ENCODE measurements at regions not wholly inside any gene's neighbourhood (a gene's known extent, or its start where the extent isn't known, plus 50 kb on each side); places are given as distances from the start of the nearest gene placed in this dataset.

DNA sequence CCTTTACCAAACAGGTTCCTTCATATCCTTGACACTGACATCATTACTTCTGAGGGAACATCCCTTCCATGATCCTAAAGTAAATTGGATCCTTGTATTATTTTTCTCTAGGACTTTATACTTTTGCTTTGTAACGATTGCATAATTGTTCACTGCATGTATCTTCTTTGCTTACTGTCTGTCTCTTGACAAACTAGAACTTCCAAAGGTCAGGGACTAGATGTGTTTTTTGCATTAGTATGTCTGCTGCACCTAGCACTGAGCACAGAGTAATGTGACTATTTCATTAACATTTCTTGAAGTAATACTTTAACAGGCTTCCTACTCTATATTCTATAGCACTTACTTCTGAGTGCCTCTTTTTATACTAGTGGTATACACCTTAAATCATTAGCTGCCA lies 976.6 kb upstream of the SORCS1 start:
- Histone ChIP-seq H3K9me3 (ENCODE audit: control extremely low read depth in 1 of 3, control insufficient read depth in 2 of 3, insufficient read depth in 1 of 3, low read length in 2 of 3) (no peaks in the 10 kb centered on the region), H3K27ac (ENCODE audit: low read length in 2 of 2) (no peak overlapping the region), H2AFZ (ENCODE audit: insufficient read depth, low read depth, low read length, poor library complexity, severe bottlenecking) (no peak overlapping the region), H3K9ac (ENCODE audit: low read length) (no peak overlapping the region), H3K79me2 (ENCODE audit: control insufficient read depth, insufficient read depth, low read length) (no peaks in the 10 kb centered on the region), H4K20me1 (ENCODE audit: control insufficient read depth, insufficient read depth, low read length, poor library complexity, severe bottlenecking) (no peaks in the 10 kb centered on the region), H3K36me3 (replicated peaks in 1 of 2; ENCODE audit: control extremely low read depth in 1 of 2, control insufficient read depth in 1 of 2, extremely low read depth in 1 of 2, insufficient read depth in 2 of 2, low read length in 1 of 2) (no peaks in the 10 kb centered on the region), H3K4me3 (ENCODE audit: control extremely low read depth in 1 of 5, extremely low read depth in 1 of 5, insufficient read depth in 1 of 5, low read depth in 2 of 5, low read length in 4 of 5) (no peak overlapping the region), H3K4me2 (replicated peaks; ENCODE audit: low read depth, low read length, poor library complexity, severe bottlenecking) (no peak overlapping the region), H3K27me3 (replicated peaks in 1 of 4; ENCODE audit: control extremely low read depth in 1 of 4, control insufficient read depth in 3 of 4, insufficient read depth in 4 of 4, low read length in 3 of 4) (no peaks in the 10 kb centered on the region), H3K4me1 (ENCODE audit: control insufficient read depth in 2 of 2, insufficient read depth in 2 of 2, low read length in 2 of 2) (no peaks in the 10 kb centered on the region)
- DNase-seq: no peak
- intact Hi-C loops (cut with micrococcal nuclease): no loop called here
- no peak for ATAC-seq (ENCODE audit: low read depth)
- TF ChIP-seq, protein P1, sequence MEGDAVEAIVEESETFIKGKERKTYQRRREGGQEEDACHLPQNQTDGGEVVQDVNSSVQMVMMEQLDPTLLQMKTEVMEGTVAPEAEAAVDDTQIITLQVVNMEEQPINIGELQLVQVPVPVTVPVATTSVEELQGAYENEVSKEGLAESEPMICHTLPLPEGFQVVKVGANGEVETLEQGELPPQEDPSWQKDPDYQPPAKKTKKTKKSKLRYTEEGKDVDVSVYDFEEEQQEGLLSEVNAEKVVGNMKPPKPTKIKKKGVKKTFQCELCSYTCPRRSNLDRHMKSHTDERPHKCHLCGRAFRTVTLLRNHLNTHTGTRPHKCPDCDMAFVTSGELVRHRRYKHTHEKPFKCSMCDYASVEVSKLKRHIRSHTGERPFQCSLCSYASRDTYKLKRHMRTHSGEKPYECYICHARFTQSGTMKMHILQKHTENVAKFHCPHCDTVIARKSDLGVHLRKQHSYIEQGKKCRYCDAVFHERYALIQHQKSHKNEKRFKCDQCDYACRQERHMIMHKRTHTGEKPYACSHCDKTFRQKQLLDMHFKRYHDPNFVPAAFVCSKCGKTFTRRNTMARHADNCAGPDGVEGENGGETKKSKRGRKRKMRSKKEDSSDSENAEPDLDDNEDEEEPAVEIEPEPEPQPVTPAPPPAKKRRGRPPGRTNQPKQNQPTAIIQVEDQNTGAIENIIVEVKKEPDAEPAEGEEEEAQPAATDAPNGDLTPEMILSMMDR (IDR thresholded peaks at IDR 0.05): no peak
- no peak for TF ChIP-seq EZH2 (IDR thresholded peaks at IDR 0.05; ENCODE audit: borderline replicate concordance, insufficient read depth, low read depth, low read length, poor library complexity, severe bottlenecking)
- H3K4me3 Mint-ChIP-seq: no peak overlapping the region
- no peaks in the 10 kb centered on the region for H3K4me1 Mint-ChIP-seq
- H3K9me3 Mint-ChIP-seq (ENCODE audit: insufficient read depth): peaks cover 3% of the 10 kb centered on the region
- ChIA-PET POLR2A (no interaction called here), CTCF (no interaction called here)
- no peak overlapping the region for H3K27ac Mint-ChIP-seq
- H3K27me3 Mint-ChIP-seq: no peaks in the 10 kb centered on the region
- no CpG with 5 or more reads among the region's 1 CpG for WGBS (ENCODE audit: insufficient coverage)

DNA sequence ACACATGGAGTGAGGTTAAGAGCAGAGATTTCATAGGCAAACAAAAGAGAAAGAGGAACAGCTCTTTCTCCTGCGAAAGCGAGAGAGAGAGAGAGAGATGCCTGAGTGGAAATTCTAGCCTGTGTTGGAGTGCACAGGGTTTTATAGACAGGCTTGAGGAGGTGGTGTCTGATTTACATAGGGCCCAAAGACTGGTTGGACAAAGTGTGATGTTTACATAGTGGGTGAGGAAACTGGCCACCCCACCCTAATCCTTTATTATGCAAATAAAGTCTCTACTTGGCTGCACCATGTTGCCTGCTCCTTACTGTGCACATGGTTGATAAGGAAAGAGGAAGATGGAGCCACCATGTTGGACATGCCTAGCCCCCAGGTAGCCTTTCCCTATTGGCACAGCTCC lies 967.8 kb upstream of the SORCS1 start:
- Histone ChIP-seq H3K4me1 (ENCODE audit: control insufficient read depth in 2 of 2, insufficient read depth in 2 of 2, low read length in 2 of 2) (no peaks in the 10 kb centered on the region), H3K27ac (ENCODE audit: low read length in 2 of 2) (no peak overlapping the region), H3K4me3 (ENCODE audit: control extremely low read depth in 1 of 5, extremely low read depth in 1 of 5, insufficient read depth in 1 of 5, low read depth in 2 of 5, low read length in 4 of 5) (no peak overlapping the region), H3K4me2 (replicated peaks; ENCODE audit: low read depth, low read length, poor library complexity, severe bottlenecking) (no peak overlapping the region), H3K27me3 (replicated peaks in 1 of 4; ENCODE audit: control extremely low read depth in 1 of 4, control insufficient read depth in 3 of 4, insufficient read depth in 4 of 4, low read length in 3 of 4) (no peaks in the 10 kb centered on the region), H3K36me3 (replicated peaks in 1 of 2; ENCODE audit: control extremely low read depth in 1 of 2, control insufficient read depth in 1 of 2, extremely low read depth in 1 of 2, insufficient read depth in 2 of 2, low read length in 1 of 2) (no peaks in the 10 kb centered on the region), H2AFZ (ENCODE audit: insufficient read depth, low read depth, low read length, poor library complexity, severe bottlenecking) (no peak overlapping the region), H3K9ac (ENCODE audit: low read length) (no peak overlapping the region), H4K20me1 (ENCODE audit: control insufficient read depth, insufficient read depth, low read length, poor library complexity, severe bottlenecking) (no peaks in the 10 kb centered on the region), H3K79me2 (ENCODE audit: control insufficient read depth, insufficient read depth, low read length) (no peaks in the 10 kb centered on the region), H3K9me3 (ENCODE audit: control extremely low read depth in 1 of 3, control insufficient read depth in 2 of 3, insufficient read depth in 1 of 3, low read length in 2 of 3) (no peaks in the 10 kb centered on the region)
- H3K4me1 Mint-ChIP-seq: no peaks in the 10 kb centered on the region
- 91% methylated on average over 2 of the region's 2 CpGs for WGBS (ENCODE audit: insufficient coverage)
- no peaks in the 10 kb centered on the region for H3K27me3 Mint-ChIP-seq
- DNase-seq: no peak
- ChIA-PET POLR2A (no interaction called here), CTCF (no interaction called here)
- H3K9me3 Mint-ChIP-seq (ENCODE audit: insufficient read depth): peaks cover 2% of the 10 kb centered on the region
- no peak overlapping the region for H3K4me3 Mint-ChIP-seq
- no peak overlapping the region for H3K27ac Mint-ChIP-seq
- no peak for ATAC-seq (ENCODE audit: low read depth)
- intact Hi-C loops (cut with micrococcal nuclease): no loop called here
- TF ChIP-seq, protein P1 (IDR thresholded peaks at IDR 0.05): no peak
- no peak for TF ChIP-seq EZH2 (IDR thresholded peaks at IDR 0.05; ENCODE audit: borderline replicate concordance, insufficient read depth, low read depth, low read length, poor library complexity, severe bottlenecking)

Data from B cell (primary cell).